ENCODE measurements at regions not wholly inside any gene's neighbourhood (a gene's known extent, or its start where the extent isn't known, plus 50 kb on each side); places are given as distances from the start of the nearest gene placed in this dataset.

DNA sequence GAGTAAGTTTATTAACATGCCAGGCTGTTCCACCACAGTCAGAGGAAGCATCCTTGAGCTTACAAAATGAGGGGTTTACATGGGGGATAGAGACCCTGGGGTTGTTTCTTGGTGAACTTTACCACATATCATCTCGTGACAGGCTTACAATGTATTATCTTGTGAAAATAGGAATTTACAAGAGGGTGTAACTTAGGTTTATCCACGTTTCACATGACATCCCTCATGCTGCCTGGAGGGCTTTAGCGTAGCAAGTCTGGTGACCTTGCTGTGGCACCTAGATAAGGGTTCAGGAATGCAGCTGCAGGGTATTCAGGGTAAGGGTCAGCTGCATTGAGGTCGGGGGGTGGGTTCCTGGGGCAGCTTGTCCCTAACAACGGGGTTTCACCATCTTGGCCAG lies 154.6 kb upstream of the ARG1 start:
- CTCF ChIA-PET, result no interaction called here
- Mint-ChIP-seq H3K9me3 (ENCODE audit: unreplicated experiment) (no peaks in the 10 kb centered on the region), H3K36me3 (ENCODE audit: insufficient read depth, unreplicated experiment) (no peaks in the 10 kb centered on the region), H3K27me3 (ENCODE audit: insufficient read depth, unreplicated experiment) (no peaks in the 10 kb centered on the region), H3K4me1 (ENCODE audit: low read depth, unreplicated experiment) (no peaks in the 10 kb centered on the region), H3K27ac (ENCODE audit: unreplicated experiment) (no peak overlapping the region), H3K4me3 (ENCODE audit: unreplicated experiment) (no peak overlapping the region)
- TF ChIP-seq, protein P1, sequence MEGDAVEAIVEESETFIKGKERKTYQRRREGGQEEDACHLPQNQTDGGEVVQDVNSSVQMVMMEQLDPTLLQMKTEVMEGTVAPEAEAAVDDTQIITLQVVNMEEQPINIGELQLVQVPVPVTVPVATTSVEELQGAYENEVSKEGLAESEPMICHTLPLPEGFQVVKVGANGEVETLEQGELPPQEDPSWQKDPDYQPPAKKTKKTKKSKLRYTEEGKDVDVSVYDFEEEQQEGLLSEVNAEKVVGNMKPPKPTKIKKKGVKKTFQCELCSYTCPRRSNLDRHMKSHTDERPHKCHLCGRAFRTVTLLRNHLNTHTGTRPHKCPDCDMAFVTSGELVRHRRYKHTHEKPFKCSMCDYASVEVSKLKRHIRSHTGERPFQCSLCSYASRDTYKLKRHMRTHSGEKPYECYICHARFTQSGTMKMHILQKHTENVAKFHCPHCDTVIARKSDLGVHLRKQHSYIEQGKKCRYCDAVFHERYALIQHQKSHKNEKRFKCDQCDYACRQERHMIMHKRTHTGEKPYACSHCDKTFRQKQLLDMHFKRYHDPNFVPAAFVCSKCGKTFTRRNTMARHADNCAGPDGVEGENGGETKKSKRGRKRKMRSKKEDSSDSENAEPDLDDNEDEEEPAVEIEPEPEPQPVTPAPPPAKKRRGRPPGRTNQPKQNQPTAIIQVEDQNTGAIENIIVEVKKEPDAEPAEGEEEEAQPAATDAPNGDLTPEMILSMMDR (IDR thresholded peaks at IDR 0.05; ENCODE audit: insufficient read depth in 1 of 2, low read depth in 1 of 2, low read length in 1 of 2, severe bottlenecking in 1 of 2, unreplicated experiment in 1 of 2), result no peak
- Histone ChIP-seq H3K36me3 (ENCODE audit: control insufficient read depth, insufficient read depth, low read length) (no peaks in the 10 kb centered on the region), H3K9me3 (no peaks in the 10 kb centered on the region), H3K4me1 (peaks cover 13% of the 10 kb centered on the region), H3K27me3 (replicated peaks; ENCODE audit: control insufficient read depth, insufficient read depth, low read length) (no peaks in the 10 kb centered on the region), H3K4me3 (ENCODE audit: low read depth, low read length) (no peak overlapping the region)
- DNase-seq, result peak; percentile 11 to 43
- POLR2A ChIA-PET, result no interaction called here
- no TSS peak for BruUV-seq (replicated peaks)
- intact Hi-C loops (cut with micrococcal nuclease; ENCODE audit: unreplicated experiment), result no loop called here

DNA sequence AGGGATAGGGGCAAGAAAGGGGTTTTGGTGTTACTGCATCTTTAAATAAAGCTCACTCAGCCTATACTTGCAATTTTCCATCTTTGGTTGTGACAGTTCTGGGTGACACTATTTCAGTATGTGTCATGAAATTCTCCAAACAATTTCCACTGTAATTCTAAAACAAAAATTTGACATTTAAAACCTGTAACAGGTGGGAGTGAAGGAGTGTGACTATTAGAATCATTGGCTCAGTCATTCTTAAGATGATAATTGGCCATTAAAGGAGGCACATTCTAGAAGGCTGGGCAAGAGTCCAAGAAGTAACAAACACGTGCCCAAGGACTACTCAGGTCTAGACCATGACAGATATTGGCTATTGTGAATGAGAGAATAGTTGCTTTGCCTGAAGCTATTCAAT lies 153.3 kb upstream of the ARG1 start:
- Mint-ChIP-seq H3K27ac (ENCODE audit: unreplicated experiment) (no peak overlapping the region), H3K27me3 (ENCODE audit: insufficient read depth, unreplicated experiment) (no peaks in the 10 kb centered on the region), H3K4me1 (ENCODE audit: low read depth, unreplicated experiment) (no peaks in the 10 kb centered on the region), H3K9me3 (ENCODE audit: unreplicated experiment) (no peaks in the 10 kb centered on the region), H3K36me3 (ENCODE audit: insufficient read depth, unreplicated experiment) (no peaks in the 10 kb centered on the region), H3K4me3 (ENCODE audit: unreplicated experiment) (no peak overlapping the region)
- no TSS peak for BruUV-seq (replicated peaks)
- intact Hi-C loops (cut with micrococcal nuclease; ENCODE audit: unreplicated experiment), result no loop called here
- H3K4me1 ChIP-seq, result peaks cover 11% of the 10 kb centered on the region
- H3K36me3 ChIP-seq (ENCODE audit: control insufficient read depth, insufficient read depth, low read length), result no peaks in the 10 kb centered on the region
- H3K27me3 ChIP-seq (replicated peaks; ENCODE audit: control insufficient read depth, insufficient read depth, low read length), result no peaks in the 10 kb centered on the region
- TF ChIP-seq, protein P1 (IDR thresholded peaks at IDR 0.05; ENCODE audit: insufficient read depth in 1 of 2, low read depth in 1 of 2, low read length in 1 of 2, severe bottlenecking in 1 of 2, unreplicated experiment in 1 of 2), result no peak
- no peak overlapping the region for H3K4me3 ChIP-seq (ENCODE audit: low read depth, low read length)
- ChIA-PET POLR2A (no interaction called here), CTCF (no interaction called here)
- no peak for DNase-seq
- H3K9me3 ChIP-seq, result no peaks in the 10 kb centered on the region

DNA sequence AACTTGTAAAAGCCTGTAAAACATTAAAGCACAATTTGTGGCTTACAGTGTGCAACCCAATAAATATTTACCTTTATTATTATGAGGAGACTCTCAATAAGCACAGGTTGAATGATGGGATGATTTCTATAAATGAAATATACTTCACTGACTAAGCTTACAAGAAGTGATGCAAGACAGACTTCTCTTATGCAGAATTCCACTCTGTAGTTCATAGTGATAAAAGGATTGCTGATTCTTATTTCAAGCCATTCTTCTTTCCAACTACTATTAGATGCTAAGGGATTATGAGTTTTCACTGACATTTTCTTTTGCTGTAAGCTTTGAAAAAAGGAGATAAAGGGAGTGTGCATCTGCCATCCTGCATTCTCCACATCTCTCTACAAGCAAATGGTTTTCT lies 149.0 kb upstream of the ARG1 start:
- intact Hi-C loops (cut with micrococcal nuclease; ENCODE audit: unreplicated experiment), result no loop called here
- H3K9me3 Mint-ChIP-seq (ENCODE audit: unreplicated experiment), result no peaks in the 10 kb centered on the region
- H3K27me3 Mint-ChIP-seq (ENCODE audit: insufficient read depth, unreplicated experiment), result no peaks in the 10 kb centered on the region
- POLR2A ChIA-PET, result no interaction called here
- no peak overlapping the region for H3K4me3 Mint-ChIP-seq (ENCODE audit: unreplicated experiment)
- no peaks in the 10 kb centered on the region for H3K36me3 Mint-ChIP-seq (ENCODE audit: insufficient read depth, unreplicated experiment)
- BruUV-seq (replicated peaks), result no TSS peak
- TF ChIP-seq, protein P1 (IDR thresholded peaks at IDR 0.05; ENCODE audit: insufficient read depth in 1 of 2, low read depth in 1 of 2, low read length in 1 of 2, severe bottlenecking in 1 of 2, unreplicated experiment in 1 of 2), result no peak
- H3K4me1 ChIP-seq, result 0 out of 2 replicates have a peak, but pooled peaks cover 3% of the 10 kb centered on the region
- H3K36me3 ChIP-seq (ENCODE audit: control insufficient read depth, insufficient read depth, low read length), result no peaks in the 10 kb centered on the region
- no peak overlapping the region for H3K4me3 ChIP-seq (ENCODE audit: low read depth, low read length)
- no peaks in the 10 kb centered on the region for H3K9me3 ChIP-seq
- CTCF ChIA-PET, result no interaction called here
- no peaks in the 10 kb centered on the region for H3K4me1 Mint-ChIP-seq (ENCODE audit: low read depth, unreplicated experiment)
- no peaks in the 10 kb centered on the region for H3K27me3 ChIP-seq (replicated peaks; ENCODE audit: control insufficient read depth, insufficient read depth, low read length)
- no peak overlapping the region for H3K27ac Mint-ChIP-seq (ENCODE audit: unreplicated experiment)
- no peak for DNase-seq
